ENCODE measurements at regions not wholly inside any gene's neighbourhood (a gene's known extent, or its start where the extent isn't known, plus 50 kb on each side); places are given as distances from the start of the nearest gene placed in this dataset.
"Not testable (repeated sequence)": the region's sequence is repeated elsewhere in the genome, so short reads cannot be mapped to it uniquely, and the experiment has no call there.

DNA sequence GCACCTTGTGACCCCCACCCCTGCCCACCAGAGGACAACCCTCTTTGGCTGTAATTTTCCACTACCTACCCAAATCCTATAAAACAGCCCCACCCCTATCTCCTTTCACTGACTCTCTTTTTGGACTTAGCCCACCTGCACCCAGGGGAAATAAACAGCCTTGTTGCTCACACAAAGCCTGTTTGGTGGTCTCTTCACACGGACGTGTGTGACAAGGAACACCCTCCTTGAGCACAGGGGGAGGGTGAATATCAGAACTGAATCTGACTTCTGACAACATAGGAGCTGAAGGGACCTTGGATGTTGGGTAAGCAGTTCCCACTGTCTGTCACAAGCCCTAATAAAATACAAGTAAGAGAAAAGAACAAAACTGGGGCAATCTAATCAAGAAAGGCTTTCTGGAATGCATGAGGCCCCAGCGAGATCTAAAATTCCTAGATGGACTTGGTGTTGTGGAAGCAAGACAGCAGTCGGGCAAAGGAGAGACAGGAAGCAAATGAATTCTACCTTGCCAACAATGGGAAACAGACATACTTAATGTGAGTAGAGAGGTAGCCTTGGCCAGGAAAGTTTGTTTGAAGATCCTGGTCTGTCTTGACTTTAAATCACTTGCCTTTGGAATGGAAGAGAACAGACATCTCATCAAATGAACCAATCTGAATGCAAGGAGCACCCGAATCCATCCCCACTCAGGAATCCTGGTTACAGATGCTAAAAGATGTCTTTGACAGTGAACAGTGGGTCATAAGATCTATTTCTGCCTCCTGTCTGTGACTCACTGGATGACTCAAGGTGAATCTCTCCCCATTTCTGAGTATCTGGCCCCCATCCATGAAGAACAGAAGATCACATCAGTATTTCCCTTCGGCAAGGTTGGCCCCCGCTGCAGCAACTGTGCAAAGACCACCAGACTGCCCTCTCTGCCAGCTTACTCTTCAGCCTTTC lies 53.3 kb downstream of the OLFML3 start:
- in situ Hi-C loops (cut with HindIII; ENCODE audit: low sequenced_read_pairs), result no loop called here
- no peak overlapping the region for H3K4me3 ChIP-seq (ENCODE audit: low read depth, low read length)
- DNase-seq (ENCODE audit: low read depth), result no peak
- TF ChIP-seq, protein P1, sequence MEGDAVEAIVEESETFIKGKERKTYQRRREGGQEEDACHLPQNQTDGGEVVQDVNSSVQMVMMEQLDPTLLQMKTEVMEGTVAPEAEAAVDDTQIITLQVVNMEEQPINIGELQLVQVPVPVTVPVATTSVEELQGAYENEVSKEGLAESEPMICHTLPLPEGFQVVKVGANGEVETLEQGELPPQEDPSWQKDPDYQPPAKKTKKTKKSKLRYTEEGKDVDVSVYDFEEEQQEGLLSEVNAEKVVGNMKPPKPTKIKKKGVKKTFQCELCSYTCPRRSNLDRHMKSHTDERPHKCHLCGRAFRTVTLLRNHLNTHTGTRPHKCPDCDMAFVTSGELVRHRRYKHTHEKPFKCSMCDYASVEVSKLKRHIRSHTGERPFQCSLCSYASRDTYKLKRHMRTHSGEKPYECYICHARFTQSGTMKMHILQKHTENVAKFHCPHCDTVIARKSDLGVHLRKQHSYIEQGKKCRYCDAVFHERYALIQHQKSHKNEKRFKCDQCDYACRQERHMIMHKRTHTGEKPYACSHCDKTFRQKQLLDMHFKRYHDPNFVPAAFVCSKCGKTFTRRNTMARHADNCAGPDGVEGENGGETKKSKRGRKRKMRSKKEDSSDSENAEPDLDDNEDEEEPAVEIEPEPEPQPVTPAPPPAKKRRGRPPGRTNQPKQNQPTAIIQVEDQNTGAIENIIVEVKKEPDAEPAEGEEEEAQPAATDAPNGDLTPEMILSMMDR (IDR thresholded peaks at IDR 0.05; ENCODE audit: low read depth, low read length, missing control alignments), result no peak

DNA sequence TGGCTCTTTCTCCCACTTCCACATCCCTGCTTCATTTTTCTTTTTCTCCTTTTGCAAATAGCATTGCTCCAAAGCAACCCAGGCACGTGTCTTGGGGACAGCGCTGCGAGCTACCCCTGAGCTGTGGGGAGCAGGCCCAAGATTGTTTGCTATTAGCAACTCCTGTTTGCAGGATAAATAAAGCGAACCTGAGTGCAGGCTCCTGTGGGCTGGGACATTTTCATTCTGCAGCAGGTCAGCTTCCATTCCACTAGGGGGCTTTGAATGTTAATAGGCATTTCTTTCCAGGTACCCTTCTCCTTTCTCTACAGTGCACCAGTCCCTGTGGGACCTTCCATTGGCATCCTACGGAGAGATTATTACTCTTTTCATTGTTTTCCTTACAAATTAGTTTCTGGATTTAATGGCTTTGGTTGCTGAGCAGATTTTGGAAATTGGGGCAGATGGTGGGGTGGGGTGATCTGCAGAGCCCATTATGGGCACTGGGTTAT lies 54.0 kb downstream of the OLFML3 start:
- in situ Hi-C loops (cut with HindIII; ENCODE audit: low sequenced_read_pairs), result no loop called here
- TF ChIP-seq, protein P1 (IDR thresholded peaks at IDR 0.05; ENCODE audit: low read depth, low read length, missing control alignments), result peak; percentile 68
- no peak overlapping the region for H3K4me3 ChIP-seq (ENCODE audit: low read depth, low read length)
- no peak for DNase-seq (ENCODE audit: low read depth)

DNA sequence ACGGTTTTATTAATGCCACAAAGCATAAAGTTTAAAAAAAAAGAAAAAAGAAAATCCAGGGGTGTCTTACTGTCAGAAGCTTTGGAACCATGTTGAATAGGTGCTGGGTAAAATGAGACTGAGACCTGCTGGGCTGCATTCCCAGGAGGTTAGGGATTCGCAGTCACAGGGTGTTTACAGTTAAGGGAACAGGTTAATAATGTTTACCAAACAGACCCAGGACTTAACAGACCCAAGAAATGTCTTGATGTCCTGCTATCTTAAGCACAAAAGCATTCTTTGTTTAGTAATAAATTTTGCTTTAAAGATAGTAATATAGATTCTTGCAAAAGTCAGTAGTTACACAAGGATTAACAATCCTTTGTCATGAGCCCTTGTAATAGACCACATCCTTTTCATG lies 54.7 kb downstream of the OLFML3 start:
- in situ Hi-C loops (cut with HindIII; ENCODE audit: low sequenced_read_pairs), result no loop called here
- no peak overlapping the region for H3K4me3 ChIP-seq (ENCODE audit: low read depth, low read length)
- TF ChIP-seq, protein P1 (IDR thresholded peaks at IDR 0.05; ENCODE audit: low read depth, low read length, missing control alignments), result no peak
- DNase-seq (ENCODE audit: low read depth), result no peak

DNA sequence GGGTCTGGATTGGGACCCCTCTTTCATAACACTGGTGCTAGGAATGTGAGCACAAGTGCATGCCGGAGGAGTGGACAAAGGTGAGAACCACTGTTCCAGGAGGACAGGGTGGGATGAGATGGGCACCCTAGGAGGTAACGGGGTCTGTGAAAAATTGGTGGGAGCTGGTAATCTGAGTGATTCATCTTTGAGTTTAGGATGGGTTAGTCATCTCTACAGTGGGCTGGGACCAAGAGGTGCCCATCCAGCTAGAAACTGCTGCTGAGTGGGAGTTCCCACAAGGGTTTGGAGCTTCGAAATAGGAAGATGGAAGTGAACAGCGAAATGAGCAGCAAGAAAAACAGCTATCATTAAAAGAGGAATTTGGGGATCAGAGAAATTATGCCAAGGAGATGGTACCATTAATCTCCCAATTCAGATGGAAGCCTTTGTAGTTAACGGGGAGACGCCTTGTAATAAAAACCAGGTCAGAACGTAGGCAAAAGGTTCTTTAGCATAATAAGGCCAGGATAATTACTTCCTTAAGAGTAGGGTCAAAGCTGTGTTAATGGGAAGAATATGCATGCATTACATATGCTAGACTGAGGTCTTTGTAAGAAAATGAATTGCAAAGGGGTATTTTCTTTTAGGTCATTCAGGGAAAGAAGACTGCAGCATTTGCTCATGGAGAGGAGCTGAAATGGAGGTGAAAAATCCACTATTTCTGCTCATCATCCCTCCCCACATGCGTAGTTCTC lies 55.5 kb downstream of the OLFML3 start:
- H3K4me3 ChIP-seq (ENCODE audit: low read depth, low read length), result no peak overlapping the region
- DNase-seq (ENCODE audit: low read depth), result no peak
- in situ Hi-C loops (cut with HindIII; ENCODE audit: low sequenced_read_pairs), result no loop called here
- TF ChIP-seq, protein P1 (IDR thresholded peaks at IDR 0.05; ENCODE audit: low read depth, low read length, missing control alignments), result no peak

DNA sequence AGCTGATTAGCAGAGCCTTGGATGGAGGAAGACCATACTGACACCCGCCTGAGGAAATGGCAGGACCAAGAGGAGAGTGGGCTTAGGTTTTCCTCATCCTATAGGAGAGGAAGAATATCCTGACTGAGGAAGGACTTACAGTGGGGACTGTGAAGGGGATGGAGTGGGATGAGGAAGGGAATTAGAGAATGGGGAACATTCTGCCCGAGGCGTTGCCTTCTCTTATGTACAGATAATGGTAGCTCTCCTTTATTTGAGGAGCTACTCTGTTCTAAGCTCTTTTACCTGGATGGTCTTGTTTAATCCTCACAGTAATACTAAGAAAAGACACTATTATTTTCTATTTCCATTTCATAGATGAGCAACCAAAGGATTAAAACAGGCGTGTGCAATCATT lies 56.0 kb downstream of the OLFML3 start:
- TF ChIP-seq, protein P1 (IDR thresholded peaks at IDR 0.05; ENCODE audit: low read depth, low read length, missing control alignments), result no peak
- DNase-seq (ENCODE audit: low read depth), result no peak
- H3K4me3 ChIP-seq (ENCODE audit: low read depth, low read length), result no peak overlapping the region
- in situ Hi-C loops (cut with HindIII; ENCODE audit: low sequenced_read_pairs), result no loop called here

DNA sequence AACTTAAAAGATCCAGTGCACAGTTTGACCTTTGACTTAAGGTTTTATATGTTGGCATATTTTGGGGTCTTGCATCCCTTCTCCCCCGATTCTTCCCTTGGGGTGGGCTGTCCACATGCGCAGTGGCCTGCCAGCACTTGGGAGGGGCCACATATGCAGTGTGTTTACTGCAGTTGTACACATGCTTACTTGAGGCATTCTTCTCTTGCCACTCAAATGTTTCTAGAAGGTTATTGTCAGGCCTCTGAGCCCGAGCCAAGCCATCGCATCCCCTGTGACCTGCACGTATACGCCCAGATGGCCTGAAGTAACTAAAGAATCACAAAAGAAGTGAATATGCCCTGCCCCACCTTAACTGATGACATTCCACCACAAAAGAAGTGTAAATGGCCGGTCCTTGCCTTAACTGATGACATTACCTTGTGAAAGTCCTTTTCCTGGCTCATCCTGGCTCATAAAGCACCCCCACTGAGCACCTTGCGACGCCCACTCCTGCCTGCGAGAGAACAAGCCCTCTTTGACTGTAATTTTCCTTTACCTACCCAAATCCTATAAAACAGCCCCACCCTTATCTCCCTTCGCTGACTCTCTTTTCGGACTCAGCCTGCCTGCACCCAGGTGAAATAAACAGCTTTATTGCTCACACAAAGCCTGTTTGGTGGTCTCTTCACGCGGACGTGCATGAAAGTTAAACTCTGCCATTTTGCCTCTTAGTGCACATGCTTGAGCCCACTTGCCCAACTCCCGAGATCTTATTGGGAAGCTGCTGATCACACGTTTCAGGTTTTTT lies 57.8 kb downstream of the OLFML3 start:
- H3K4me3 ChIP-seq (ENCODE audit: low read depth, low read length); in situ Hi-C loops (cut with HindIII; ENCODE audit: low sequenced_read_pairs); DNase-seq (ENCODE audit: low read depth): not testable (repeated sequence)
